Brain microvascular endothelial cell (primary cell): ENCODE measurements at regions not wholly inside any gene's neighbourhood (a gene's known extent, or its start where the extent isn't known, plus 50 kb on each side); places are given as distances from the start of the nearest gene placed in this dataset.
"Not testable (repeated sequence)": the region's sequence is repeated elsewhere in the genome, so short reads cannot be mapped to it uniquely, and the experiment has no call there.

Experiments
- DNase-seq: peaks from one replicate; pipeline ENCODE4 v3.0.0-alpha.2; 2020
- H3K27ac ChIP-seq: fragments of 250-450 bp; sonication (Bioruptor Pico); 2 replicates; pipeline ENCODE4 v1.5.1; 2020; ENCODE audit warnings: mild to moderate bottlenecking, moderate library complexity
- H3K27me3 ChIP-seq: fragments of 250-450 bp; sonication (Bioruptor Pico); replicated peaks from 2 replicates; pipeline ENCODE4 v1.5.1; 2020; ENCODE audit warnings: mild to moderate bottlenecking
- H3K36me3 ChIP-seq: fragments of 250-450 bp; sonication (Bioruptor Pico); replicated peaks from 2 replicates; pipeline ENCODE4 v1.5.1; 2020; ENCODE audit warnings: mild to moderate bottlenecking
- H3K4me3 ChIP-seq: 2 replicates; pipeline ENCODE4 v1.5.1; 2011; ENCODE audit warnings: low read depth, mild to moderate bottlenecking, control low read depth, low read length, moderate library complexity
- CTCF ChIP-seq: IDR thresholded peaks from 2 replicates; pipeline ENCODE4 v1.5.1; 2011; ENCODE audit warnings: low read depth, mild to moderate bottlenecking, moderate library complexity, low read length, control low read depth, inconsistent platforms; ENCODE audit errors: missing control alignments
- in situ Hi-C: cut with HindIII; loops from 2 replicates; pipeline ENCODE4 v1.10.0; 2017; ENCODE audit warnings: low sequenced_read_pairs, low pct_ligation_motif_present

- H3K27me3 ChIP-seq: no peaks in the 10 kb centered on the region
- no peak for TF ChIP-seq CTCF
- no peaks in the 10 kb centered on the region for H3K36me3 ChIP-seq
- no peak overlapping the region for H3K4me3 ChIP-seq
- H3K27ac ChIP-seq: no peak overlapping the region
- no peak for DNase-seq
- in situ Hi-C loops: no loop called here
These were observed 68.9 kb upstream of the TBXT start for GRCh38 chr6:166236596-166236995.

GRCh38 chr6:166235666-166236292, 68.1 kb upstream of the TBXT start:
- Histone ChIP-seq H3K27me3 (no peaks in the 10 kb centered on the region), H3K27ac (no peak overlapping the region), H3K4me3 (no peak overlapping the region), H3K36me3 (no peaks in the 10 kb centered on the region)
- no peak for DNase-seq
- in situ Hi-C loops: no loop called here
- no peak for TF ChIP-seq CTCF

- H3K36me3 ChIP-seq, H3K27ac ChIP-seq, H3K4me3 ChIP-seq, DNase-seq, in situ Hi-C loops, H3K27me3 ChIP-seq: not testable (repeated sequence)
These were observed 63.5 kb upstream of the TBXT start for GRCh38 chr6:166231181-166231580.

GRCh38 chr6:166228839-166229528, 61.3 kb upstream of the TBXT start:
- Histone ChIP-seq H3K36me3 (no peaks in the 10 kb centered on the region), H3K27ac (no peak overlapping the region), H3K4me3 (no peak overlapping the region), H3K27me3 (no peaks in the 10 kb centered on the region)
- in situ Hi-C loops: no loop called here
- no peak for TF ChIP-seq CTCF
- no peak for DNase-seq

- H3K36me3 ChIP-seq: no peaks in the 10 kb centered on the region
- in situ Hi-C loops: no loop called here
- no peak for DNase-seq
These were observed 60.8 kb upstream of the TBXT start for GRCh38 chr6:166228425-166228824.

GRCh38 chr6:166223079-166223478, 55.4 kb upstream of the TBXT start:
- DNase-seq: no peak
- no peaks in the 10 kb centered on the region for H3K27me3 ChIP-seq
- in situ Hi-C loops: no loop called here

More at GRCh38 chr6:166228425-166228824, 60.8 kb upstream of the TBXT start:
- Histone ChIP-seq H3K4me3 (no peak overlapping the region), H3K27ac (no peak overlapping the region), H3K27me3 (no peaks in the 10 kb centered on the region)
- no peak for TF ChIP-seq CTCF

More at GRCh38 chr6:166223079-166223478, 55.4 kb upstream of the TBXT start:
- no peak for TF ChIP-seq CTCF
- H3K27ac ChIP-seq: no peak overlapping the region
- H3K4me3 ChIP-seq: no peak overlapping the region
- no peaks in the 10 kb centered on the region for H3K36me3 ChIP-seq
